GM23248 (cell line): ENCODE measurements at regions not wholly inside any gene's neighbourhood (a gene's known extent, or its start where the extent isn't known, plus 50 kb on each side); places are given as distances from the start of the nearest gene placed in this dataset.

Experiments used
- DNase-seq: peaks from one replicate; pipeline ENCODE4 v3.0.0-alpha.2; 2015
- H2AFZ ChIP-seq: fragments of 200-600 bp; sonication (generic); 2 replicates; pipeline ENCODE4 v1.6.1; 2016; ENCODE audit warnings: antibody characterized with exemption
- H3F3A ChIP-seq: fragments of 200-600 bp; sonication (generic); 2 replicates; pipeline ENCODE4 v1.6.1; 2016; ENCODE audit warnings: mild to moderate bottlenecking, antibody characterized with exemption, mixed run types; ENCODE audit not compliant: insufficient read depth
- H3K27ac ChIP-seq: fragments of 200-600 bp; sonication (generic); 2 replicates; pipeline ENCODE4 v1.5.1; 2016; ENCODE audit warnings: mild to moderate bottlenecking
- H3K27me3 ChIP-seq: fragments of 200-600 bp; sonication (generic); replicated peaks from 2 replicates; pipeline ENCODE4 v1.6.1; 2016; ENCODE audit warnings: mild to moderate bottlenecking; ENCODE audit not compliant: insufficient read depth
- H3K36me3 ChIP-seq: fragments of 200-600 bp; sonication (generic); 2 replicates; pipeline ENCODE4 v1.6.1; 2016; ENCODE audit warnings: low read depth, mild to moderate bottlenecking
- H3K4me1 ChIP-seq: fragments of 200-600 bp; sonication (generic); 2 replicates; pipeline ENCODE4 v1.6.1; 2016; ENCODE audit warnings: mild to moderate bottlenecking; ENCODE audit not compliant: insufficient read depth
- H3K4me2 ChIP-seq: fragments of 200-600 bp; sonication (generic); one replicate; pipeline ENCODE4 v1.6.1; 2016; ENCODE audit warnings: mild to moderate bottlenecking; ENCODE audit not compliant: unreplicated experiment
- H3K4me3 ChIP-seq: fragments of 200-600 bp; sonication (generic); 2 replicates; pipeline ENCODE4 v1.5.1; 2016; ENCODE audit warnings: mild to moderate bottlenecking
- H3K79me2 ChIP-seq: fragments of 200-600 bp; sonication (generic); 2 replicates; pipeline ENCODE4 v1.6.1; 2016; ENCODE audit warnings: mild to moderate bottlenecking; ENCODE audit not compliant: insufficient read depth
- H3K9ac ChIP-seq: fragments of 200-600 bp; sonication (generic); 2 replicates; pipeline ENCODE4 v1.6.1; 2016; ENCODE audit warnings: mild to moderate bottlenecking
- H3K9me2 ChIP-seq: fragments of 200-600 bp; sonication (generic); 2 replicates; pipeline ENCODE4 v1.6.1; 2016; ENCODE audit warnings: mixed run types, mild to moderate bottlenecking, moderate library complexity; ENCODE audit not compliant: insufficient read depth
- H3K9me3 ChIP-seq: fragments of 200-600 bp; sonication (generic); one replicate; pipeline ENCODE4 v1.6.1; 2017; ENCODE audit warnings: low read depth
- H4K20me1 ChIP-seq: fragments of 200-600 bp; sonication (generic); 2 replicates; pipeline ENCODE4 v1.6.0; 2016; ENCODE audit not compliant: insufficient read depth
- EZH2 ChIP-seq: fragments of 200-600 bp; sonication (generic); IDR thresholded peaks from 2 replicates; pipeline ENCODE4 v1.6.1; 2018; ENCODE audit warnings: antibody characterized with exemption, mild to moderate bottlenecking; ENCODE audit not compliant: insufficient read depth, poor library complexity, severe bottlenecking
- EZH2phosphoT487 ChIP-seq: fragments of 200-600 bp; sonication (generic); IDR thresholded peaks from 2 replicates; pipeline ENCODE4 v1.6.1; 2018; ENCODE audit warnings: antibody characterized with exemption, moderate library complexity, mild to moderate bottlenecking, low read depth; ENCODE audit not compliant: insufficient read depth
- WGBS, 2 experiments: methylation state at CpG; one replicate each; pipeline ENCODE4 v1.1.6; 2015 to 2017; ENCODE audit warnings: low lambda C conversion rate in 2 of 2, low coverage in 1 of 2; ENCODE audit errors: missing lambda C conversion rate in 2 of 2; 5-methylcytosine and 5-hydroxymethylcytosine counted together
- in situ Hi-C: fragments of 300-500 bp; cut with MboI; formaldehyde crosslinking; loops from 2 replicates; pipeline ENCODE4 v1.15.0; 2020

GRCh38 chr5:134462761-134463160 lies 51.1 kb upstream of the CDKN2AIPNL start:
- Histone ChIP-seq H3K4me2 (no peak overlapping the region), H3K9me2 (no peaks in the 10 kb centered on the region), H4K20me1 (no peaks in the 10 kb centered on the region), H3K9ac (no peak overlapping the region), H3K27me3 (no peaks in the 10 kb centered on the region), H3K27ac (no peak overlapping the region), H3K9me3 (no peaks in the 10 kb centered on the region), H3K36me3 (no peaks in the 10 kb centered on the region), H3K4me3 (no peak overlapping the region), H3K4me1 (peaks cover 31% of the 10 kb centered on the region), H2AFZ (no peak overlapping the region), H3K79me2 (no peaks in the 10 kb centered on the region), H3F3A (peaks cover 16% of the 10 kb centered on the region)
- in situ Hi-C loops, result no loop called here
- TF ChIP-seq EZH2phosphoT487, result no peak
- no peak for TF ChIP-seq EZH2
- WGBS, 2 experiments, result 66 to 77% methylated on average over 5 to 6 of the region's 6 CpGs
- DNase-seq, result no peak

GRCh38 chr5:134462047-134462575 lies 50.4 kb upstream of the CDKN2AIPNL start:
- Histone ChIP-seq H3K4me1 (peaks cover 32% of the 10 kb centered on the region), H3K9me3 (no peaks in the 10 kb centered on the region), H3K27me3 (no peaks in the 10 kb centered on the region), H3F3A (peaks cover 14% of the 10 kb centered on the region; the same call in 1 of the 2 replicates), H3K36me3 (no peaks in the 10 kb centered on the region), H3K4me2 (no peak overlapping the region), H3K9me2 (no peaks in the 10 kb centered on the region), H3K79me2 (no peaks in the 10 kb centered on the region), H3K4me3 (no peak overlapping the region), H3K27ac (no peak overlapping the region), H4K20me1 (no peaks in the 10 kb centered on the region), H2AFZ (no peak overlapping the region), H3K9ac (no peak overlapping the region)
- DNase-seq, result no peak
- WGBS, 2 experiments, result 89 to 94% methylated on average over 2 of the region's 2 CpGs
- in situ Hi-C loops, result no loop called here
- TF ChIP-seq EZH2phosphoT487 (no peak), EZH2 (no peak)
